ENCODE measurements at regions not wholly inside any gene's neighbourhood (a gene's known extent, or its start where the extent isn't known, plus 50 kb on each side); places are given as distances from the start of the nearest gene placed in this dataset.

DNA sequence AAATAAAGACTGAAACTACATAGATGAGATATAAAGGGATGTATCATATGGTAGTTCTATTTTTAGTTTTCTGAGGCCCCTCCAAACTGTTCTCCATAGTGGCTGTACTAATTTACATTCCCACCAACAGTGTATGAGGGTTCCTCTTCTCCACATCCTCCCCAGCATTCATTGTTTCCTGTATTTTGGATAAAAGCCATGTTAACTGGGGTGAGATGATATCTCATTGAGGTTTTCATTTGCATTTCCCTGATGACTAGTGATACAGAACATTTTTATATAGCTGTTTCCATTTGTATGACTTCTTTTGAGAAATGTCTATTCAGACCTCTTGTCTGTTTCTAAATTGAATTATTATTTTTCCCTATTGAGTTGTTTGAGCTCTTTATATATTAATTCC lies 229.3 kb downstream of the RFPL4B start:
- TF ChIP-seq POLR2A (IDR thresholded peaks at IDR 0.05; ENCODE audit: low read length) (no peak), GATA1 (IDR thresholded peaks at IDR 0.05; ENCODE audit: low read depth, low read length) (no peak)
